Esophagus muscularis mucosa (tissue), 4 donors: ENCODE measurements at regions not wholly inside any gene's neighbourhood (a gene's known extent, or its start where the extent isn't known, plus 50 kb on each side); places are given as distances from the start of the nearest gene placed in this dataset.

Experiments used
- DNase-seq: peaks from one replicate; pipeline ENCODE4 v3.0.0-alpha.2; 2017; ENCODE audit errors: extremely low spot score
- H3K27ac ChIP-seq, 4 donors: fragments of 200-600 bp; sonication (generic); replicated peaks in 1 of 4; 1 replicate in 3 of 4; 2 replicates in 1 of 4; pipeline ENCODE4 v1.5.1; 2016 to 2019; ENCODE audit warnings: mild to moderate bottlenecking in 1 of 4
- H3K27me3 ChIP-seq, 4 donors: fragments of 200-600 bp; sonication (generic); one replicate each; pipeline versions ENCODE4 v1.5.1 to v1.6.0; 2016 to 2019
- H3K36me3 ChIP-seq, 4 donors: fragments of 200-600 bp; sonication (generic); one replicate each; pipeline ENCODE4 v1.5.1; 2016 to 2019
- H3K4me1 ChIP-seq, 4 donors: fragments of 200-600 bp; sonication (generic); one replicate each; pipeline ENCODE4 v1.5.1; 2016 to 2019
- H3K4me3 ChIP-seq, 4 donors: fragments of 200-600 bp; sonication (generic); 1 replicate in 2 of 4; 2 replicates in 2 of 4; pipeline ENCODE4 v1.5.1; 2016 to 2019; ENCODE audit warnings: mild to moderate bottlenecking in 4 of 4, moderate library complexity in 1 of 4
- H3K9me3 ChIP-seq, 4 donors: fragments of 200-600 bp; sonication (generic); 1 replicate in 3 of 4; 2 replicates in 1 of 4; pipeline ENCODE4 v1.5.1; 2016 to 2019
- CTCF ChIP-seq, 3 experiments: fragments of 200-600 bp in 2 of 3; fragments of 450-650 bp in 1 of 3; sonication (generic) in 2 of 3; IDR thresholded peaks; one replicate each; pipeline ENCODE4 v1.5.1; 2017 to 2019; ENCODE audit warnings: antibody characterized with exemption in 3 of 3, mild to moderate bottlenecking in 2 of 3, moderate library complexity in 1 of 3
- EP300 ChIP-seq: sonication (generic); formaldehyde crosslinking; IDR thresholded peaks from one replicate; pipeline ENCODE4 v1.6.1; 2017; ENCODE audit warnings: antibody characterized with exemption
- POLR2A ChIP-seq: fragments of 450-650 bp; IDR thresholded peaks from one replicate; pipeline ENCODE4 v1.6.1; 2017; ENCODE audit warnings: antibody characterized with exemption, moderate library complexity, mild to moderate bottlenecking, low read depth
- POLR2AphosphoS5 ChIP-seq, 2 donors: sonication (generic); formaldehyde crosslinking; IDR thresholded peaks; one replicate each; pipeline ENCODE4 v1.6.1; 2017; ENCODE audit warnings: antibody characterized with exemption in 2 of 2
- WGBS: methylation state at CpG from one replicate; pipeline ENCODE4 v1.1.5; 2018; 5-methylcytosine and 5-hydroxymethylcytosine counted together
- intact Hi-C: fragments of 100-400 bp; cut with DNase I; formaldehyde crosslinking; loops from one replicate; pipeline ENCODE4 v1.15.1; 2023

- DNase-seq = peak; percentile 78
- 68% methylated on average over 3 of the region's 3 CpGs for whole genome bisulfite sequencing
- H3K4me3 ChIP-seq = no peak overlapping the region
- TF ChIP-seq POLR2A = no peak
- no peak for TF ChIP-seq EP300
- no peak for TF ChIP-seq CTCF (IDR thresholded peaks at IDR 0.05)
- no peak for TF ChIP-seq POLR2AphosphoS5 (IDR thresholded peaks at IDR 0.05)
- H3K9me3 ChIP-seq = peaks cover 0 to 20% (median 7%) of the 10 kb centered on the region in 4 donors
- no peak overlapping the region for H3K27ac ChIP-seq
- intact Hi-C loops = no loop called here
- no peaks in the 10 kb centered on the region for H3K27me3 ChIP-seq
- H3K4me1 ChIP-seq = no peaks in the 10 kb centered on the region
- H3K36me3 ChIP-seq = no peaks in the 10 kb centered on the region
Observed at GRCh38 chr10:37687581-37687980, 169.8 kb downstream of the ZNF248 start.

- Histone ChIP-seq H3K9me3 (peaks cover 0 to 18% (median 7%) of the 10 kb centered on the region in 4 donors), H3K36me3 (no peaks in the 10 kb centered on the region), H3K4me1 (no peaks in the 10 kb centered on the region), H3K4me3 (no peak overlapping the region), H3K27me3 (no peaks in the 10 kb centered on the region), H3K27ac (no peak overlapping the region)
- intact Hi-C loops = no loop called here
- TF ChIP-seq POLR2AphosphoS5 (IDR thresholded peaks at IDR 0.05) (no peak), CTCF (IDR thresholded peaks at IDR 0.05) (no peak), EP300 (no peak), POLR2A (no peak)
- DNase-seq = peak; percentile 81
- 85% methylated on average over 11 of the region's 14 CpGs for WGBS
Observed at GRCh38 chr10:37685741-37686683, 171.4 kb downstream of the ZNF248 start.

GRCh38 chr10:37684765-37685164 lies 172.6 kb downstream of the ZNF248 start:
- DNase-seq = peak; percentile 91
- Histone ChIP-seq H3K27me3 (no peaks in the 10 kb centered on the region), H3K36me3 (no peaks in the 10 kb centered on the region), H3K27ac (no peak overlapping the region), H3K4me3 (no peak overlapping the region), H3K4me1 (no peaks in the 10 kb centered on the region), H3K9me3 (peaks cover 0 to 14% (median 7%) of the 10 kb centered on the region in 4 donors)
- WGBS = 76% methylated on average over 8 of the region's 8 CpGs
- TF ChIP-seq EP300 (no peak), POLR2AphosphoS5 (IDR thresholded peaks at IDR 0.05) (no peak), CTCF (IDR thresholded peaks at IDR 0.05) (no peak), POLR2A (no peak)
- intact Hi-C loops = no loop called here

GRCh38 chr10:37682617-37683016 lies 174.8 kb downstream of the ZNF248 start:
- Histone ChIP-seq H3K27me3 (no peaks in the 10 kb centered on the region), H3K4me3 (no peak overlapping the region), H3K36me3 (no peaks in the 10 kb centered on the region), H3K27ac (no peak overlapping the region), H3K9me3 (peaks cover 0 to 8% (median 3%) of the 10 kb centered on the region in 4 donors), H3K4me1 (no peaks in the 10 kb centered on the region)
- intact Hi-C loops = no loop called here
- WGBS = 90% methylated on average over 4 of the region's 4 CpGs
- no peak for TF ChIP-seq POLR2AphosphoS5 (IDR thresholded peaks at IDR 0.05)
- TF ChIP-seq POLR2A = no peak
- no peak for TF ChIP-seq EP300
- no peak for TF ChIP-seq CTCF (IDR thresholded peaks at IDR 0.05)
- DNase-seq = no peak
